Fibroblast of skin of abdomen (primary cell): ENCODE measurements at regions not wholly inside any gene's neighbourhood (a gene's known extent, or its start where the extent isn't known, plus 50 kb on each side); places are given as distances from the start of the nearest gene placed in this dataset.
"Not testable (repeated sequence)": the region's sequence is repeated elsewhere in the genome, so short reads cannot be mapped to it uniquely, and the experiment has no call there.

Experiments used
- DNase-seq: peaks from one replicate; pipeline ENCODE4 v3.0.0-alpha.2; 2013

DNA sequence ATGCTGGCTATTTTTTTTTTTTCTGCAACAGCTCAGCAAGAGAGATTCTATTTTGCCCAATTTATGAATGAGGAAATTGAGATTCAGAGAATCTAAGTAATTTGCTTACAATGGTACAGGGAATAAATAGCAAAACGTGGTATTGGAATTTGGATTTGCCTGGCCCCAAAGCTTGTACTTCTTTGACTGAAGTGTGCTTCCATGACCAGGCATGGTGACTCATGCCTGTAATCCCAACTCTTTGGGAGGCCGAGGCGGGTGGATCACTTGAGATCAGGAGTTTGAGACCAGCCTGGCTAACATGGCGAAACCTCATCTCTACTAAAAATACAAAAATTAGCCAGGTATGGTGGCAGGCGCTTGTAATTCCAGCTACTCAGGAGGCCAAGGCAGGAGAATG, 591.1 kb downstream of the CSNK1G3 start:
- DNase-seq: not testable (repeated sequence)

DNA sequence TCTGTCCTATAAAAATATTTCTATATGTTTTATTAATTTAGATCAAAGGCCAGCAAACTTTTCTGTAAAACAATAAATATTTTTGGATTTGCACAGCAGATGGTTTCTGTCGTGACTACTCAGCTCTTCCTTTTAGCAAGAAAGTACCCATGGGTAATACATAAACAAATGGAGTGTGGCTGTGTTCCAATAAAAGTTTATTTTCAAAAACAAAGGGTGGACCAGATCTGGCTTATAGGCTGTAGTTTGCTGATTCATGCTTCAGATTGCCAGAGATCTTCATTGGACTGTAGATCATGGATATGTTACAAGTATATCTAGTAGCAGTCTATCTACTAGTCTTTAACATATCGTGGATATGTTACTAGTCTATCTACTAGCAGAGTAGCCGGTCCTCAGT, 590.5 kb downstream of the CSNK1G3 start:
- no peak for DNase-seq

DNA sequence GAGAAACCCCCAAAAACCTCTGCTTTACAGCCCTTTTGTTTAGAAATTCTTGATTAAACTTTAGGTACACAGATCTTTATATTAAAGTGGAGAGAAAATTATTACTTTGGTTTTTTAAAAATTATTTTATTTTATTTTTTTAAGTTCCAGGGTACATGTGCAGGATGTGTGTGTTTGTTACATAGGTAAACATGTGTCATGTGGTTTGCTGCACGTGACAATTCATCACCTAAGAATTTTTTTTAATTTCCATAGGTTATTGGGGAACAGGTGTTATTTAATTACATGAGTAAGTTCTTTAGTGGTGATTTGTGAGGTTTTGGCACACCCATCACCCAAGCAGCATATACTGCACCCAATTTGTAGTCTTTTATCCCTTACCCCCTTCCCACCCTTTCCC, 581.7 kb downstream of the CSNK1G3 start:
- DNase-seq: no peak

DNA sequence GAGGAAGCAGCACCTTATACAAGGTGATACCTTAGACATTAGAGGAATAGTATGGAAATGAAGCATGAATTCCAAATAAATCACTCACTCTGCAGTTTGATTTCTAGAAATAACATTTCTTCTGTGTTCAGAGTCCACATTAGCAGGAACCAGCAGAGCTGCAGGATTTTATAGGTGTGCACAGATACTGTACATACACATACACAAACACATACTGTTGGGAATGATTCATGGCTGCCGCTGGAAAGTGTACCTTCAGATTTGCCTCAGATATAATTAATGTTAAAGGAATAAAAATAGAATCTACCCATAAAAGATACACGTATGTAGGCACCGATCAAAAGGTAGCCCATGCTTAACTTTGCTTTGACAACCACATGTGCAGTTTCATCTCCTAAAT, 578.1 kb downstream of the CSNK1G3 start:
- no peak for DNase-seq

DNA sequence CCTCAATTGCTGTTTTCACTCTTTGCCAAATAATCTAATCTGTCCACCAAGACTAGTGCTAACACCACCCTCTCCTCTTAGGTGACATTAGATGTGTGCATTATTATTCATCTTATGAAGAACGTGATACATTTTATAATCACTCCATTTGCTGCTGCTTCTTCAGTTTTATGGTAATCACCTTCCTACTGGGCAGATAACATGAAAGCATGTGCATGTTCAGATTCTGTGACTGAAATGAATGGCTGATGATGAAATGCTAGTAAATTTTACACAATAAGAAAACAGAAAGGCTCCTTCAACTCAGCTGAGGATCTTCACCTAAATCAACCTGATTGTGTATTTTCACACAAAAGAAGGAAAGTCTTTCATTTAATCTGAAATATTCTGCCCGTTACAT, 577.6 kb downstream of the CSNK1G3 start:
- no peak for DNase-seq

DNA sequence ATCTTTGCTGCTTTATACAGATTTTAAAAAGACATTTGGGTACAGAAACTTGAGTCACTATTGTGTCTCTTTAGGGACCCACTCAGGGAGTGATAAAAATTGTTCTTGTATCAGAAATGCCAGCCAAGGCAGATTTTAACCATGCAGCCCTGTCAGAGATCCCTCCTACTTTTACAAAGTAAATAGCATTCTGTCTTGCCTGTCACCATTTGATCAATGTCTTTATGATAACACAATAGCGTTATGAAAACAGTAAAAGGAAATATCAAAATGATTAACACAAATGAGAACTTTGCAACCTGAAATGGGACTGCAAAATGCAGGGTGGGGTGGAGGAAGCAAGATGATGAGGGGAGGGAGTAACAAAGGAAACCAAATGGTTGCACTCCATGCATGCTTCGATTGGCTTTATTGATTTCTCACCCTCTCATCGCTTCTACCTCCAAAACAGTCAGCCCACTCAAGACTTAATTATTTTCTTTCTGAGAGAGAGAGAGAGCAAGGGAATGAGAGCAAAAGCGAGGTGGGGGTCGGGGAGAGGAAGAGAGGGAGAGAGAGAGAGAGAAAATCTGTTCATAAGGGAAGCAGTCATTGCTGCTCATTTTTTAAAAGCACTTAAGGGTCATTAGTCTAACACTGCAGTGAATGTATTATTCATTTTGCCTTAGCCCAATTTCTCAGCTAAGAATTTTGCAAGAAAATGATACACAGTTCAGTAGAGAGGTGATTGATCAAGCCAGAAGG, 576.5 kb downstream of the CSNK1G3 start:
- DNase-seq: no peak

DNA sequence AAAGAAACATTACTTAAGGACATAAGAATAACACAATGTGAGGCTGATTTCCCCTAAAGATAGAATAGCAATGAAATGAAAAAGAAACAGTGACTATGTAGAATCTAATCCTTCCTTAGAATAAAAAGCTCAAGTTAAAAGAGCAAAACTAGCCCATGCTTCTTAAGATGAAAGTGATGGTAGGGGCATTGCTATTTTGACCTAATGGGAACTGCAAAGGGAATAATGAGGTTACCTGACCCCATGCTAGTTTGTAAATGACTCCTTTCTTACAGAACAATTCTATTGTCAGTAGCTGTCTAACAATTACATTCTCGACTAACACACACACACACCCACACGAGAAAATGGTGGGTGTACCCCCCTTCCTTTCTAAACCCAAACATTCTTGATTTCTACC, 575.8 kb downstream of the CSNK1G3 start:
- no peak for DNase-seq

DNA sequence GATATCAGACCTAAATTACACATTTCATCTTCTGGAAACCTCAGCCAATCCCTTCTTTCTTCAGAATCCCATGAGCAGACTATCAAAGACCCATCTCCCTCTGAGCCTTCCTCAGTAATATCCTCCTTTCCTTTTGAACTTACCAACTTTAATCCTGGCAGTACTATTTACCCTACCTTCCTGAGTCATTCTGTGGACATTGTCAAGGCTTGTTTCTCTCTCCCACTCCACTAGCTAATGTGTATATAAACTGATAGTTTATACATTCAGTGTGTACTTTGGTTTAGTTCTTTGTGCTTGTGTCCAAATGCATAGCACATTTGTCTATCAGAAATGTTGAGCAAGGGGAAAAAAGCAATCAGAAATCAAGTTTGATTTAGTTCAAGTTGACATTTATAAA, 568.3 kb downstream of the CSNK1G3 start:
- DNase-seq: no peak

DNA sequence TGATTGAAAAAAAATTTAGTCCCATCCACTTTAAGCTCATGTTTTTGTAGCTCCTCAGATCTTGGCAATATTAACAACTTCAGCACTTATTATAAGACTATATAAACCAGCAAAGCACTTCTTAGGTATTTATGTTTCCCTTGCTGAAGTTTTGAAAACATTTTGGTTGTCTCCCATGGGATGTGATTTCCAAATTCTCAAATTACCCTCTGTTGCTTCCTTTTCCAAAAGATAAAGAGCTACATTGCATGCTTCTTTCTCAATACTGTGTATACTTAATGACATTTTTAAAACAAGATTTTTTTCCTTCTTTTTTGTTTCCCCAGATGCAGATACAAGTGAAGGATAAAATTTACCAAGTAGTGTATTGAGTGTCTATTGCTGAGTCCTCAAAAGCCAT, 567.1 kb downstream of the CSNK1G3 start:
- no peak for DNase-seq

DNA sequence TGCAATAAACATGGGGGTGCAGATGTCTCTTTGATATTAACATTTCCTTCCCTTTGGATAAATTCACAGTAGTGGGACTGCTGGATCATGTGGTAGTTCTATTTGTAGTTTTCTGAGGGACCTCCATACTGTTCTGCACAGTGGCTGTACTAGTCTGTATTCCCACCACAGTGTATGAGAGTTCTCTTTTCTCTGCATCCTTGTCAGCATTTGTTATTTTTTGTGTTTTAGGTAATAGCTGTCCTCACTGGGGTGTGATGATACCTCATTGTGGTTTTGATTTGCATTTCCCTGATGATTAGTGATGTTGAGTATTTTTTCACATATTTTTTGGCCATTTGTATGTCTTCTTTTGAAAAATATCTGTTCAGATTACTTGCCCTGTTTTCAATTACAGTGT, 562.5 kb downstream of the CSNK1G3 start:
- DNase-seq: no peak

DNA sequence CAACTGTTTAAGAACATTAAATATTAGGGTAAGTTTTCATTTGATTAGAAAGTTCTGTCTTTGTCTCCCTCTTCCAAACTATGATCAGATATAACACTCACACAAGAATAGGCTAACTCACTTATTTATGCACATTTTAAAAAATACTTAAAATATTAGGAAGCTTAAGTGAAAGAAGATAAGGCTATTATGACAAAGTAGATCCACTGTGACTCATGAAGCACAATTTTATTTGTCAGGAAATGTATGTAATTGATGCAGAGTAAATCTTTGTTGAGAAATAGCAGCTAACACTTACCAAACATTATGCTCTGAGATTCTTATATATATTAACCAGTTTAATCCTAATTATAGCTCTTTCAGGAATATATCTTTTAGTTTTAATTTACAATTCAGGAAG, 560.6 kb downstream of the CSNK1G3 start:
- no peak for DNase-seq

DNA sequence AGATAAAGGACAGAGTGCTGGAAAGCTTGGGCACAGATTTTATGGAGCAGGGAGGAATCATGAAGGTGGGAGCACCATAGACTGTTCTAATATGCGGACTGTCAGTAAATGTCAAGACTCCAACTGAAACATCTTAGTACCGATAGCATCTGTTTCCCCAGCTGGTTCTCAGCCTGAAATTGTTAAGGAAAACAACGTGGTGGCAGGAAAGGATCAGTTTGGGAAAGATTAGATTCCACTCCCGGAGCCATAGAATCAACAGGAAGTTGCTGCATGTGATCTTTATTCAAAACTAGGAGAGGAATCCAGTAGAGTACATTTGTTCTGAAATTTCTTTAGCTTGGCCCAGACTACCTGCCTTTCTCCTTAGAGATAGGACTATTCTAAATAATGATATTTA, 559.1 kb downstream of the CSNK1G3 start:
- no peak for DNase-seq

DNA sequence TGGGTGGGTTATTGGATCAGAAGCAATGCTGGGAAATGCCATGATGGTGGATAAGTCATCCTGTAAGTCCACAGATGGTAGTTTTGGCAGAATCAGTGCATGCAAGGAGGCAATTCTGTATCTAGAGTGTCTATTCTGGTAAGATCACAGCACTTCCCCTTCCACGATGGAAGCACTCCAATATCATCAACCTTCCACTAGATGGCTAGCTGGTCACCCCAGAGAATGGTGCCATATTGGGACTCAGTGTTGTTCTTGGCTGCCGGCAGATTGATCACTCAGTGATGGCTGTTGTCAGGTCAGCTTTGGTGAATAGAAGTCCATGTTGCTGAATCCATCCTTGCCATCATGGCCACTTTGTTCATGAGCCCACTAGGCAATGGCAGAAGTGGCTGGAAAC, 553.5 kb downstream of the CSNK1G3 start:
- DNase-seq: no peak

DNA sequence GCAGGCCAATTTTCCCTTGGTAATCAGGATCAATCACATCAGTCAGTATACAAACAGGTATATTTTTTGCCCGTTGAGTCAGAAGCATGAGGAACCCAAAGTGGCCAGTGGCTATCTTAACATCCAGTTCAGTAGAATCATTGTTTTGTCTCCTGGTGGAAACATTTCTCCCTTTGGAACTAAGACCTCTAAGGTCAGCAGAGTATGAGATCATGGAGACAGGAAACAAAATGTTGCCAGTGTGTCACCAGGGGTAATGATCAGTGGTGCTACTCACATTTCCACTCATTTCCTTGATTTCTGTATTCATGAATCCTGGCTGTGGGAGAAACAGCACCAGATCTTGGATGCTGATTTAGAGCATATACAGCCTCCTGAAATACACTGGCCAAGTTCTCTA, 553.0 kb downstream of the CSNK1G3 start:
- DNase-seq: no peak

DNA sequence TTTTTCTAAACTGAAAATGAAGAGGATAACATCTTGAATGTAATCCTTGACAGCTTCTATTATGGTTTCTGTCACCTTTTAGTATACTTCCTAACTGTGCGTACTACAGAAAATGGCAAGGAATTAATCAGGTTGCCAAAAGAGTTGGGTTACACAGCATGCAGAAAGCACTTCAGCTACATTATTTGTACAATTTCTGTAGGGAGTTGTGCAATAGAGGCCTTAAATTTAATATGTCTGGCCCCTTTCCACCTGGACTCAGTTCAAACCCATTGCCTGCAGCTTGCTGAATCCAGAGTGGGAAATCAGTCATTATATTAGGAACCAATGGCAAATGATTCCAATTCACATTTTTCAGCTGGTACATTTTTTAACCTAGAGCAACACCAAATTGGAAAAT, 549.7 kb downstream of the CSNK1G3 start:
- DNase-seq: peak; percentile 82

DNA sequence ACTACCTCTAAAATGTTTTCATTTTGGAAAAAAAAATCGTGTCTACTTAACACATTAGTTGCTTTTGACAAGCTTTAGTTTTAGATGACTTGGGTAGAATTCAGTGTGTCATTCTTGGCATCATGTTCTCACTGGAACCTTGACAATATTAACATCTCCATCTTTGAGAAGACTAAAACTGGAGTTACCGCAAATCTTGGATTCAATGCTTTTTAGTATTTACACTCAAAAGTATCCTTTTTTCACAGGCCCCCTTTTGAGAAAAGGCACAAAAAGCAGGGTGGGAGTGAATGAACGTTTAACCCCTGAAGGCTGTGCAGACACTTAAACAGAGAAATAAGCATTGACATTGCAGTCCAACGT, 549.1 kb downstream of the CSNK1G3 start:
- no peak for DNase-seq

DNA sequence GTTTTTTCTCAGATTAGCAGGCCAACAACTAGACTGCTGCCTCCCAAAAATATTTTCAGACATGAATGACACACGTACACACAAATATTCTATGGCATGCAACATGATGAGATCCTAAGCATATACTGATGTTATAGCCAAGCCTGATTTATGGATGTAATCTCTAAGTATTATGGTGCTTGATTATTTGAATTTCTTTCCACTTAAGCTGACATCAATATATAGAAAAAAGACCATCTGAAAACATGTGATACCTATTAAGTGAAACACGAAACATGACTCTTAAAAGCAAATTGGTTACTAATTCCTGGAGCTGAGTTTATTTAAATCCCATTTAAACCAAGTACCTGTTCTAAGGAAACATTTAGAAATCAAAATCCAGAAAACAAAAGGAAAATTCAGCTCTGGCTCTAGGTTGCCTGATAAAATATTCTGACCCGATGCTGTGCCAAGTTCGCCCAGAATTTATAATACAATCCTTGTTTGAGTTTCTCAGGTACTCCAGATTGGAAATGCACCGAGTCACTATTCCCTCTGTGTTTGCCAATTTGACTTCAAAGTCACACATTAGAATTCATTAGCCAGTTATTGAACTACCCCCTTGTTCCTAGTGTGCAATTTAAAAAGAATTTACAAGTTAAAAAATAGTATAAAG, 548.6 kb downstream of the CSNK1G3 start:
- no peak for DNase-seq

DNA sequence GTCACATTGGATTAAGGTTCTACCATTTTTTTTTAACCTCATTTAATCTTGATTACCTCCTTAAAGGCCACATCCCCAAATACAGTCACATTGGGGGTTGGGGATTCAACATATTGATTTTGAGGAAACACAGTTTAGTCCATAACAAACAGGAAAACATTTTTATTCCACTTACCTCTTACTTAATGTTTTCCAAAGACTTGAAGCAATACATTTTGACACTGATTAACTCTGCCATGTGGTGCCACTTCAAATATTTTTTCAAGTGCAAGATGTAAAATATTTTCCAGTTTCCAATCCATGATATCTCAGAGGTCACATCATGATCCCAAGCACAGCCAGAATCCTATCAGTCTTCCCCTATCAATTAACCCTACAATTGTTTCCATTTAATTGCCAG, 548.0 kb downstream of the CSNK1G3 start:
- DNase-seq: no peak

DNA sequence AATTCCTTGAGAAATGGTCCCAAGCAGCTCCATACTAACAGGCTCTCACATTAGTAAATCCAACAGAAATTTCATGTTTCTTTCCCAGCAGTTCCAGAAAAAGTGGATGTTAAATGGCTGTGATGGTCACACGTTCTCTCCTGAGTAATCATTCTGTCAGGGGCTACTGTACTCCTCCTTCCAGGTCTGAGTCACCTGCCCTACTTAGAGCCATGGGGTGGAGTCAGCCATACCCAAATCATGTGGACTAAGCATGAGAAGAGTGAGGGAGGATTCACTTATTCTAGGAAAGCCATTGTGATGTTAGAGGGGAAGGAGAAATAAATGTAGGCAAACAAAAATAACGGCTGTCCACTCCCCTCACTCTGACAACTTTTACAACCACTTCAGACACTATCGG, 547.2 kb downstream of the CSNK1G3 start:
- no peak for DNase-seq

DNA sequence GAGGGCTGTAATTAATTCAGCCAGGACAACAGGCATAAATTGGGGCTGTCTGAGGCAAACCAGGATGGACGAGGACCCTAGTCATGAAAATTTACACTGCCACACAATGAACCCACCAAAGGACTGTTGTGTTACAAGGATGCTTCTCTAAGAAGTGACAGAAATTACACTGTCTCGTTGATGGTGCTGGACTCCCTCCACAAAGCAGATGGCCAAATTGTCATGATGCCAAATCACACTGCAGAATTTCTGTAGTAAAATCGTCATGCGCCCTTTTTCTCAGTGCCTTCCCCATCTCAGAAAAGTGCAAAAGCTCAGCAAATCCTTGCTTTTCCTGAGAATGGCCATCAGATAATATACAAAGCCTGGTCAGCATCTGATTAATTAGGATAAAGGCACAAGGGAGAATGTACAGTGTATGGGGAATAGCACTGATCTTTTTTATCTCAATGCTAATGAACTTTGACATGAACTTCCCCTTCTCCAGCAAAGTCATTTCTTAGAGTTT, 545.8 kb downstream of the CSNK1G3 start:
- no peak for DNase-seq

DNA sequence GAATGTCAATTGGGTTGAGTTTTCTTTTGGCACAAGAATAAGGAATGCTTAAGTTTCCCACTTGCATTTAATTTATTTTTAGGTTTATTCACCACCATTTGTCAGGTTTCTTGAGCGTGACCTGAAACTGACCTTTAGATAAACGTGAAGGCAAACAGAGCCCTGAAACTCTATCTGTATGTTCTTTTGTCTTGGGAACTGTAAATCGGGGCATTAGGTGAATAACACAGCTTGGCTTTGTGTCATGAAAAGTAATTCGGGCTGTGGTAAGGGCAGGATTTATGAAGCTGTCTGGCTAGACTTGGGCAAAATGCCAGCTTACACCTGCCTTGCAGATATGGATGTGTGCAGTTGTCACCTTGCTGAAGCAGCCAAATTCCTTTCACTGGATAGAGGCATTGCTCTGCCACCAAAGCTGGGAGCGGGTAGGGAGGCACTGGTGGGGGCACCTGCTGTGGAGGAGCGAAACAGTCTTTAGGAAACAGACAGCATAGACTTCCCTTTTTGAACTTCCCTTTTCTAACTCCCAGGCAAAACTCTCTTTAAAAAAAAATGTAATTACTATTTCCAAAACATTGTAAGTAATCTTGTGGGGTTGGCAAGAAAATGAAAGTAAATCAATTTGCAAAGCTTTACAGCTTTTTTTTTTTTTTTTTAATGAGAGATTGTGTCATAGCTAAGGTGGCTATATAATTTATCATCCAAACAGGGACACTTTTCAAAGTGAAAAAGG, 545.2 kb downstream of the CSNK1G3 start:
- peak; percentile 28 for DNase-seq

DNA sequence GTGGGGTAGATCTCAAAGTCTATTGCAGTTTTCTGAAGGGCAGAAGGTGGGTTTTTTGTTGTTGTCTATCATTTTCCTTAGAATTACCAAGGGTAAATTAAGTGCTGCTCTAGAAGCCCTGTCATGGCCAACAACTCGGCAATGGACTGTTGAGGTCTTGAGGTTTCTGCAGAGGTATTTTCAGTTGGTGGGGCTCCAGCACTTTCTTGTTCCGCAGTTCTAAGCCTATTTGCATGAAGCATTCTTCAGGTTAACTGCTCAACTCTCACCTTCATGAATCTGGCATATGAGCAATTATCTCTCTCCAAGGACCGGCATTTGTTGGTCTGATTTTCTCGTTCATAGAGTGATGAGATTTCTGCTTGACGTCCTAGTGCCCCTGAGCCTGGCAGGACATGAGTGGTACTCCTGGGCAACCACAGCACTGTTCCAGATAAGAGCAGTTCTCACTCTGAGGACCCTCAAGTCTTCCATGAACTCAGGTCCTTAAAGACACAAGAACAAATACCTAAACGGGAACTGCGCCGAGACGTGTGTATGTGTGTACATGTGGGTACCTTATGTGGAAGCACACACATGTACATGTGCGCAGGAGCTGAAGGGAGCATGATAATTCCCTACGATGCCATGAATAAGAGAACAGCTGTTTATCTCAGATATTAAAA, 544.5 kb downstream of the CSNK1G3 start:
- DNase-seq: no peak

DNA sequence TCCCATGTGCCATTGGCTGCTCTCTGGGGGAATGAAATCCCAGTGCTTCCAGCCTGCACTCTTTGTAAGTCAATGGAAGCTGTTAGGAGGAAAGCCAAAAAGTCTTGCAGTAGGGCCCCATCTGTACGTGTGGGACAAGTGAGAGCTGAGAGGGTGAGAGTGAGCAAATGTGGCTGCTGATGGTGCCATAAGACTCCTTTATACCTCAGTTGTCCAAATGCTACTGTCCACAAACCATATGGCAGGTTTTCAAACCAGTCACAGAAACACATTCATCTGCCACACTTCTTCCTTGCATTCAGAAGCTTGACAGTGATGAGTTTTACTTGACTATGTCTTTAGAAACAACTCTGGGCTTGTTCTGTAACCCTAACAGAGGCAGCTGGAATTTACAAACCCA, 543.8 kb downstream of the CSNK1G3 start:
- DNase-seq: no peak
